Testis (tissue), 2 donors: ENCODE measurements at regions not wholly inside any gene's neighbourhood (a gene's known extent, or its start where the extent isn't known, plus 50 kb on each side); places are given as distances from the start of the nearest gene placed in this dataset.

Experiments
- CTCF ChIP-seq, 3 experiments: fragments of 450-650 bp in 2 of 3; fragments of 200-600 bp in 1 of 3; sonication (generic) in 1 of 3; IDR thresholded peaks; one replicate each; pipeline ENCODE4 v1.5.1; 2016 to 2019; ENCODE audit warnings: antibody characterized with exemption in 3 of 3, mild to moderate bottlenecking in 2 of 3, moderate library complexity in 1 of 3
- POLR2A ChIP-seq: fragments of 450-650 bp; IDR thresholded peaks from one replicate; pipeline ENCODE4 v1.6.1; 2017; ENCODE audit warnings: antibody characterized with exemption, mild to moderate bottlenecking, moderate library complexity

- TF ChIP-seq CTCF (IDR thresholded peaks at IDR 0.05) (no peak), POLR2A (no peak)
Measured at GRCh38 chr6:138657065-138657425, 116.5 kb upstream of the CCDC28A start.
